H9 (cell line): ENCODE measurements at regions not wholly inside any gene's neighbourhood (a gene's known extent, or its start where the extent isn't known, plus 50 kb on each side); places are given as distances from the start of the nearest gene placed in this dataset.

ENCODE experiments used
- DNase-seq: peaks from one replicate; pipeline ENCODE4 v3.0.0-alpha.2; 2017
- H2AFZ ChIP-seq: one replicate; pipeline ENCODE4 v1.6.1; 2013; ENCODE audit warnings: mild to moderate bottlenecking, low read length, control low read depth, moderate library complexity
- H2AK5ac ChIP-seq: 2 replicates; pipeline ENCODE4 v1.6.1; 2013; ENCODE audit warnings: low read length, control low read depth, mixed read lengths; ENCODE audit not compliant: insufficient read length
- H2BK120ac ChIP-seq: one replicate; pipeline ENCODE4 v1.6.1; 2013; ENCODE audit warnings: low read depth, mild to moderate bottlenecking, low read length, control low read depth, inconsistent platforms; ENCODE audit not compliant: poor library complexity, severe bottlenecking
- H2BK12ac ChIP-seq: 2 replicates; pipeline ENCODE4 v1.6.1; 2013; ENCODE audit warnings: low read length, control low read depth, mixed read lengths, low read depth; ENCODE audit not compliant: insufficient read length
- H2BK15ac ChIP-seq: 2 replicates; pipeline ENCODE4 v1.6.1; 2013; ENCODE audit warnings: low read depth, low read length, control low read depth
- H2BK20ac ChIP-seq: one replicate; pipeline ENCODE4 v1.6.1; 2013; ENCODE audit warnings: low read depth, mild to moderate bottlenecking, low read length, control low read depth, inconsistent platforms; ENCODE audit not compliant: poor library complexity, severe bottlenecking
- H2BK5ac ChIP-seq: 2 replicates; pipeline ENCODE4 v1.6.1; 2013; ENCODE audit warnings: low read length, control low read depth, mixed read lengths; ENCODE audit not compliant: insufficient read length
- H3K14ac ChIP-seq: 2 replicates; pipeline ENCODE4 v1.6.1; 2013; ENCODE audit warnings: low read length, control low read depth; ENCODE audit not compliant: insufficient read depth
- H3K18ac ChIP-seq: 2 replicates; pipeline ENCODE4 v1.6.1; 2013; ENCODE audit warnings: low read depth, mild to moderate bottlenecking, mixed read lengths, low read length, control low read depth; ENCODE audit not compliant: insufficient read length
- H3K23ac ChIP-seq: 2 replicates; pipeline ENCODE4 v1.6.1; 2013; ENCODE audit warnings: low read length, control low read depth, mixed read lengths, low read depth; ENCODE audit not compliant: insufficient read length
- H3K23me2 ChIP-seq: 2 replicates; pipeline ENCODE4 v1.6.1; 2013; ENCODE audit warnings: low read depth, mild to moderate bottlenecking, mixed read lengths, low read length, control low read depth; ENCODE audit not compliant: insufficient read length, poor library complexity, severe bottlenecking
- H3K27ac ChIP-seq: 2 replicates; pipeline ENCODE4 v1.5.1; 2013; ENCODE audit warnings: low read length, control low read depth, mixed read lengths, low read depth; ENCODE audit not compliant: insufficient read length
- H3K27me3 ChIP-seq: 2 replicates; pipeline ENCODE4 v1.6.1; 2013; ENCODE audit warnings: low read length, control low read depth, inconsistent platforms; ENCODE audit not compliant: insufficient read depth
- H3K4ac ChIP-seq: 2 replicates; pipeline ENCODE4 v1.6.1; 2013; ENCODE audit warnings: low read depth, mild to moderate bottlenecking, control low read depth, inconsistent platforms, low read length, moderate library complexity
- H3K4me1 ChIP-seq: 2 replicates; pipeline ENCODE4 v1.6.1; 2013; ENCODE audit warnings: low read length, control low read depth, inconsistent platforms; ENCODE audit not compliant: insufficient read depth
- H3K4me2 ChIP-seq: 2 replicates; pipeline ENCODE4 v1.6.1; 2013; ENCODE audit warnings: low read length, control low read depth, mixed read lengths; ENCODE audit not compliant: insufficient read length, insufficient read depth
- H3K56ac ChIP-seq: 2 replicates; pipeline ENCODE4 v1.6.1; 2013; ENCODE audit warnings: low read depth, mild to moderate bottlenecking, mixed read lengths, low read length, control low read depth; ENCODE audit not compliant: insufficient read length
- H3K79me1 ChIP-seq: 2 replicates; pipeline ENCODE4 v1.6.1; 2013; ENCODE audit warnings: low read depth, mild to moderate bottlenecking, moderate library complexity, low read length, control low read depth, inconsistent platforms; ENCODE audit not compliant: insufficient read depth, poor library complexity, severe bottlenecking
- H3K79me2 ChIP-seq: 2 replicates; pipeline ENCODE4 v1.6.1; 2013; ENCODE audit warnings: low read length, control low read depth, inconsistent platforms; ENCODE audit not compliant: insufficient read depth
- H3K9ac ChIP-seq: 2 replicates; pipeline ENCODE4 v1.6.1; 2013; ENCODE audit warnings: low read length, control low read depth, mixed read lengths; ENCODE audit not compliant: insufficient read length; ENCODE audit errors: extremely low read depth
- H3K9me3 ChIP-seq: one replicate; pipeline ENCODE4 v1.6.1; 2013; ENCODE audit warnings: low read depth, low read length, inconsistent platforms; ENCODE audit not compliant: control insufficient read depth
- H3T11ph ChIP-seq: one replicate; pipeline ENCODE4 v1.6.1; 2013; ENCODE audit warnings: mild to moderate bottlenecking, low read length, control low read depth, inconsistent platforms
- H4K20me1 ChIP-seq: one replicate; pipeline ENCODE4 v1.6.1; 2013; ENCODE audit not compliant: control insufficient read depth, insufficient read length, insufficient read depth
- H4K5ac ChIP-seq: 2 replicates; pipeline ENCODE4 v1.6.1; 2013; ENCODE audit warnings: low read depth, mild to moderate bottlenecking, mixed read lengths, low read length, control low read depth; ENCODE audit not compliant: insufficient read length
- H4K8ac ChIP-seq: replicated peaks from 2 replicates; pipeline ENCODE4 v1.6.1; 2013; ENCODE audit warnings: low read length, control low read depth, mixed read lengths, low read depth; ENCODE audit not compliant: insufficient read length
- H4K91ac ChIP-seq: 2 replicates; pipeline ENCODE4 v1.6.1; 2013; ENCODE audit warnings: low read depth, mild to moderate bottlenecking, moderate library complexity, mixed read lengths, low read length, control low read depth; ENCODE audit not compliant: insufficient read length
- H3K27ac Mint-ChIP-seq, 3 experiments: 2 replicates in 2 of 3; 3 replicates in 1 of 3; pipeline ENCODE4 v1.8.0; 2020 to 2021; ENCODE audit warnings: mixed read lengths in 3 of 3, mild to moderate bottlenecking in 1 of 3, moderate library complexity in 1 of 3
- H3K27me3 Mint-ChIP-seq: 2 replicates; pipeline ENCODE4 v1.8.0; 2021; ENCODE audit warnings: low read depth, mild to moderate bottlenecking, moderate library complexity, mixed read lengths
- H3K36me3 Mint-ChIP-seq, 3 experiments: 2 replicates in 2 of 3; 3 replicates in 1 of 3; pipeline ENCODE4 v1.8.0; 2020 to 2021; ENCODE audit warnings: low read depth in 3 of 3, mixed read lengths in 3 of 3; ENCODE audit not compliant: insufficient read depth in 1 of 3
- H3K4me1 Mint-ChIP-seq, 2 experiments: 2 replicates each; pipeline ENCODE4 v1.8.0; 2020; ENCODE audit warnings: mixed read lengths in 2 of 2
- H3K4me3 Mint-ChIP-seq, 2 experiments: 2 replicates in 1 of 2; 3 replicates in 1 of 2; pipeline ENCODE4 v1.8.0; 2020 to 2021; ENCODE audit warnings: mild to moderate bottlenecking in 2 of 2, mixed read lengths in 2 of 2, moderate library complexity in 1 of 2
- H3K9me3 Mint-ChIP-seq, 2 experiments: 2 replicates in 1 of 2; 3 replicates in 1 of 2; pipeline ENCODE4 v1.8.0; 2020; ENCODE audit warnings: mild to moderate bottlenecking in 2 of 2, mixed read lengths in 2 of 2, moderate library complexity in 1 of 2
- TF ChIP-seq, protein P1 (sequence below): fragments of 200-600 bp; sonication (generic); conservative IDR thresholded peaks from 3 replicates; pipeline ENCODE4 v1.8.0; 2021; ENCODE audit warnings: antibody characterized with exemption, mild to moderate bottlenecking

DNA sequence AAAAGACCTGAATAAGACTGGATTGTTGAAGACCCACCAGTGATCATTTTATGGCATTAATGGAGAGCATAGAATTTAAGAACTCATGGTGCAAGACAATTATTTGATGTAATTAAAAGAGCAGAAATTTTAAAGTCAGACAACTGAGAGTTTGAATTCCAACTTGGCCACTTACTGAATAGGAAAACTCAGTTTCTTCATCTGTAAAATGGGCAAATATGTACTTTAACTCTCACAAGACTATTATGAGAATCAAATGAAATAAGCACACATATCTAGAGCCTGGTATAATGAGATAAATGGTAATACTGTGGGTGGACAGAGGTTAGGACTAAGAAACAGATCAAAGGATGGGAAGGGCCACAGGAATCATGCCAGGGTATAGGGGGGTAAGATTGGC, 88.0 kb downstream of the SOX9 start:
- H3K23me2 ChIP-seq, result no peaks in the 10 kb centered on the region
- no peak overlapping the region for H3K27ac Mint-ChIP-seq
- no peaks in the 10 kb centered on the region for H3K27me3 ChIP-seq
- H3K79me1 ChIP-seq, result no peaks in the 10 kb centered on the region
- no peak overlapping the region for H3K27ac ChIP-seq
- H3K27me3 Mint-ChIP-seq, result peaks cover 32% of the 10 kb centered on the region
- no peak overlapping the region for H2BK12ac ChIP-seq
- no peak overlapping the region for H4K5ac ChIP-seq
- no peak overlapping the region for H2BK5ac ChIP-seq
- H2BK120ac ChIP-seq, result no peak overlapping the region
- no peak overlapping the region for H3K4me3 Mint-ChIP-seq
- H3K36me3 Mint-ChIP-seq, result no peaks in the 10 kb centered on the region
- H4K20me1 ChIP-seq, result no peaks in the 10 kb centered on the region
- H3K4me1 Mint-ChIP-seq, result peaks cover 19 to 29% of the 10 kb centered on the region in 2 experiments
- no peak for DNase-seq
- no peak overlapping the region for H3T11ph ChIP-seq
- H2AK5ac ChIP-seq, result no peak overlapping the region
- no peak overlapping the region for H3K56ac ChIP-seq
- H3K23ac ChIP-seq, result no peak overlapping the region
- no peak overlapping the region for H3K4ac ChIP-seq
- H3K4me2 ChIP-seq, result no peak overlapping the region
- no peak overlapping the region for H2BK20ac ChIP-seq
- H3K79me2 ChIP-seq, result no peaks in the 10 kb centered on the region
- H3K14ac ChIP-seq, result no peak overlapping the region
- no peak overlapping the region for H4K8ac ChIP-seq
- no peaks in the 10 kb centered on the region; the same call in 1 of the 2 replicates for H3K4me1 ChIP-seq
- H3K18ac ChIP-seq, result no peak overlapping the region
- no peak overlapping the region for H2BK15ac ChIP-seq
- no peak overlapping the region for H4K91ac ChIP-seq
- H2AFZ ChIP-seq, result no peak overlapping the region
- H3K9ac ChIP-seq, result no peak overlapping the region
- H3K9me3 ChIP-seq, result no peaks in the 10 kb centered on the region
- TF ChIP-seq, protein P1, sequence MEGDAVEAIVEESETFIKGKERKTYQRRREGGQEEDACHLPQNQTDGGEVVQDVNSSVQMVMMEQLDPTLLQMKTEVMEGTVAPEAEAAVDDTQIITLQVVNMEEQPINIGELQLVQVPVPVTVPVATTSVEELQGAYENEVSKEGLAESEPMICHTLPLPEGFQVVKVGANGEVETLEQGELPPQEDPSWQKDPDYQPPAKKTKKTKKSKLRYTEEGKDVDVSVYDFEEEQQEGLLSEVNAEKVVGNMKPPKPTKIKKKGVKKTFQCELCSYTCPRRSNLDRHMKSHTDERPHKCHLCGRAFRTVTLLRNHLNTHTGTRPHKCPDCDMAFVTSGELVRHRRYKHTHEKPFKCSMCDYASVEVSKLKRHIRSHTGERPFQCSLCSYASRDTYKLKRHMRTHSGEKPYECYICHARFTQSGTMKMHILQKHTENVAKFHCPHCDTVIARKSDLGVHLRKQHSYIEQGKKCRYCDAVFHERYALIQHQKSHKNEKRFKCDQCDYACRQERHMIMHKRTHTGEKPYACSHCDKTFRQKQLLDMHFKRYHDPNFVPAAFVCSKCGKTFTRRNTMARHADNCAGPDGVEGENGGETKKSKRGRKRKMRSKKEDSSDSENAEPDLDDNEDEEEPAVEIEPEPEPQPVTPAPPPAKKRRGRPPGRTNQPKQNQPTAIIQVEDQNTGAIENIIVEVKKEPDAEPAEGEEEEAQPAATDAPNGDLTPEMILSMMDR, result no peak
- H3K9me3 Mint-ChIP-seq, result no peaks in the 10 kb centered on the region
